ENCODE measurements at regions not wholly inside any gene's neighbourhood (a gene's known extent, or its start where the extent isn't known, plus 50 kb on each side); places are given as distances from the start of the nearest gene placed in this dataset.

GRCh38 chr14:86457481-86458135 is 927.7 kb downstream of the FLRT2 start:
- H3K79me2 ChIP-seq: no peaks in the 10 kb centered on the region
- H4K20me1 ChIP-seq (ENCODE audit: insufficient read depth, poor library complexity, severe bottlenecking): no peaks in the 10 kb centered on the region
- H3K36me3 ChIP-seq (replicated peaks; ENCODE audit: insufficient read depth, low read depth): no peaks in the 10 kb centered on the region
- H3K9me3 ChIP-seq (ENCODE audit: low read depth): no peaks in the 10 kb centered on the region
- TF ChIP-seq, protein P1, sequence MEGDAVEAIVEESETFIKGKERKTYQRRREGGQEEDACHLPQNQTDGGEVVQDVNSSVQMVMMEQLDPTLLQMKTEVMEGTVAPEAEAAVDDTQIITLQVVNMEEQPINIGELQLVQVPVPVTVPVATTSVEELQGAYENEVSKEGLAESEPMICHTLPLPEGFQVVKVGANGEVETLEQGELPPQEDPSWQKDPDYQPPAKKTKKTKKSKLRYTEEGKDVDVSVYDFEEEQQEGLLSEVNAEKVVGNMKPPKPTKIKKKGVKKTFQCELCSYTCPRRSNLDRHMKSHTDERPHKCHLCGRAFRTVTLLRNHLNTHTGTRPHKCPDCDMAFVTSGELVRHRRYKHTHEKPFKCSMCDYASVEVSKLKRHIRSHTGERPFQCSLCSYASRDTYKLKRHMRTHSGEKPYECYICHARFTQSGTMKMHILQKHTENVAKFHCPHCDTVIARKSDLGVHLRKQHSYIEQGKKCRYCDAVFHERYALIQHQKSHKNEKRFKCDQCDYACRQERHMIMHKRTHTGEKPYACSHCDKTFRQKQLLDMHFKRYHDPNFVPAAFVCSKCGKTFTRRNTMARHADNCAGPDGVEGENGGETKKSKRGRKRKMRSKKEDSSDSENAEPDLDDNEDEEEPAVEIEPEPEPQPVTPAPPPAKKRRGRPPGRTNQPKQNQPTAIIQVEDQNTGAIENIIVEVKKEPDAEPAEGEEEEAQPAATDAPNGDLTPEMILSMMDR (IDR thresholded peaks at IDR 0.05; ENCODE audit: poor library complexity): no peak
- TF ChIP-seq EZH2phosphoT487 (IDR thresholded peaks at IDR 0.05; ENCODE audit: low read depth, severe bottlenecking, unreplicated experiment): no peak
- no peak for TF ChIP-seq EZH2 (IDR thresholded peaks at IDR 0.05; ENCODE audit: borderline replicate concordance)
- no peak for DNase-seq (ENCODE audit: low spot score)
- H3K27me3 ChIP-seq: no peaks in the 10 kb centered on the region
- no peak overlapping the region for H3K4me3 ChIP-seq
- H3K4me2 ChIP-seq: no peak overlapping the region
- H3K4me1 ChIP-seq (ENCODE audit: insufficient read depth): no peaks in the 10 kb centered on the region
- no peak overlapping the region for H2AFZ ChIP-seq
- H3K9me2 ChIP-seq (replicated peaks; ENCODE audit: insufficient read depth): no peaks in the 10 kb centered on the region
- WGBS (ENCODE audit: low lambda C conversion rate, missing lambda C conversion rate): 77% methylated on average over 2 of the region's 2 CpGs
- H3K27ac ChIP-seq: no peak overlapping the region

GRCh38 chr14:86450085-86450484 is 920.1 kb downstream of the FLRT2 start:
- H3K27ac ChIP-seq: no peak overlapping the region
- 63% methylated on average over 1 of the region's 1 CpG for WGBS (ENCODE audit: low lambda C conversion rate, missing lambda C conversion rate)

GRCh38 chr14:86442135-86442534 is 912.2 kb downstream of the FLRT2 start:
- no peak overlapping the region for H3K27ac ChIP-seq
- WGBS (ENCODE audit: low lambda C conversion rate, missing lambda C conversion rate): 91% methylated on average over 8 of the region's 8 CpGs
- no peaks in the 10 kb centered on the region for H3K36me3 ChIP-seq (replicated peaks; ENCODE audit: insufficient read depth, low read depth)
- H3K4me2 ChIP-seq: no peak overlapping the region
- no peak for DNase-seq (ENCODE audit: low spot score)
- TF ChIP-seq, protein P1 (IDR thresholded peaks at IDR 0.05; ENCODE audit: poor library complexity): no peak
- no peak for TF ChIP-seq EZH2 (IDR thresholded peaks at IDR 0.05; ENCODE audit: borderline replicate concordance)
- no peak for TF ChIP-seq EZH2phosphoT487 (IDR thresholded peaks at IDR 0.05; ENCODE audit: low read depth, severe bottlenecking, unreplicated experiment)
- H3K4me3 ChIP-seq: no peak overlapping the region
- no peaks in the 10 kb centered on the region for H4K20me1 ChIP-seq (ENCODE audit: insufficient read depth, poor library complexity, severe bottlenecking)
- no peaks in the 10 kb centered on the region for H3K4me1 ChIP-seq (ENCODE audit: insufficient read depth)
- no peaks in the 10 kb centered on the region for H3K9me2 ChIP-seq (replicated peaks; ENCODE audit: insufficient read depth)
- no peak overlapping the region for H2AFZ ChIP-seq
- H3K27me3 ChIP-seq: no peaks in the 10 kb centered on the region
- no peaks in the 10 kb centered on the region for H3K79me2 ChIP-seq
- H3K9me3 ChIP-seq (ENCODE audit: low read depth): no peaks in the 10 kb centered on the region

More at GRCh38 chr14:86450085-86450484, 920.1 kb downstream of the FLRT2 start:
- Histone ChIP-seq H3K4me3 (no peak overlapping the region), H3K36me3 (replicated peaks; ENCODE audit: insufficient read depth, low read depth) (no peaks in the 10 kb centered on the region), H3K4me2 (no peak overlapping the region), H3K9me2 (replicated peaks; ENCODE audit: insufficient read depth) (no peaks in the 10 kb centered on the region), H3K27me3 (no peaks in the 10 kb centered on the region), H4K20me1 (ENCODE audit: insufficient read depth, poor library complexity, severe bottlenecking) (no peaks in the 10 kb centered on the region), H3K79me2 (no peaks in the 10 kb centered on the region), H3K4me1 (ENCODE audit: insufficient read depth) (no peaks in the 10 kb centered on the region), H3K9me3 (ENCODE audit: low read depth) (no peaks in the 10 kb centered on the region), H2AFZ (no peak overlapping the region)
- TF ChIP-seq EZH2phosphoT487 (IDR thresholded peaks at IDR 0.05; ENCODE audit: low read depth, severe bottlenecking, unreplicated experiment) (no peak), EZH2 (IDR thresholded peaks at IDR 0.05; ENCODE audit: borderline replicate concordance) (no peak)
- TF ChIP-seq, protein P1 (IDR thresholded peaks at IDR 0.05; ENCODE audit: poor library complexity): no peak
- DNase-seq (ENCODE audit: low spot score): peak; percentile 4

Data from hepatocyte (in vitro differentiated cells).